Ascending aorta (tissue), 2 donors: ENCODE measurements at regions not wholly inside any gene's neighbourhood (a gene's known extent, or its start where the extent isn't known, plus 50 kb on each side); places are given as distances from the start of the nearest gene placed in this dataset.

Source experiments
- DNase-seq, 2 donors: peaks; one replicate each; pipeline ENCODE4 v3.0.0-alpha.2; 2019; ENCODE audit warnings: low spot score in 2 of 2
- H3K27ac ChIP-seq, 2 donors: fragments of 200-600 bp; sonication (generic); one replicate each; pipeline ENCODE4 v1.5.1; 2016 to 2017; ENCODE audit warnings: mild to moderate bottlenecking in 1 of 2
- H3K27me3 ChIP-seq: fragments of 200-600 bp; sonication (generic); one replicate; pipeline ENCODE4 v1.5.1; 2017
- H3K36me3 ChIP-seq, 2 donors: fragments of 200-600 bp; sonication (generic); one replicate each; pipeline ENCODE4 v1.5.1; 2016
- H3K4me1 ChIP-seq, 2 donors: fragments of 200-600 bp; sonication (generic); one replicate each; pipeline ENCODE4 v1.5.1; 2016 to 2017; ENCODE audit warnings: mild to moderate bottlenecking in 1 of 2
- H3K4me3 ChIP-seq, 2 donors: fragments of 200-600 bp; sonication (generic); one replicate each; pipeline ENCODE4 v1.5.1; 2016 to 2017; ENCODE audit warnings: mild to moderate bottlenecking in 1 of 2
- H3K9me3 ChIP-seq, 2 donors: fragments of 200-600 bp; sonication (generic); one replicate each; pipeline ENCODE4 v1.5.1; 2016
- intact Hi-C: fragments of 100-400 bp; cut with DNase I; formaldehyde crosslinking; loops from one replicate; pipeline ENCODE4 v1.15.1; 2023
- TF ChIP-seq, protein P1 (sequence below), 3 experiments: fragments of 200-600 bp in 2 of 3; fragments of 450-650 bp in 1 of 3; sonication (generic) in 2 of 3; IDR thresholded peaks; one replicate each; pipeline ENCODE4 v1.5.1; 2016 to 2019; ENCODE audit warnings: antibody characterized with exemption in 3 of 3, mild to moderate bottlenecking in 1 of 3, moderate library complexity in 1 of 3

DNA sequence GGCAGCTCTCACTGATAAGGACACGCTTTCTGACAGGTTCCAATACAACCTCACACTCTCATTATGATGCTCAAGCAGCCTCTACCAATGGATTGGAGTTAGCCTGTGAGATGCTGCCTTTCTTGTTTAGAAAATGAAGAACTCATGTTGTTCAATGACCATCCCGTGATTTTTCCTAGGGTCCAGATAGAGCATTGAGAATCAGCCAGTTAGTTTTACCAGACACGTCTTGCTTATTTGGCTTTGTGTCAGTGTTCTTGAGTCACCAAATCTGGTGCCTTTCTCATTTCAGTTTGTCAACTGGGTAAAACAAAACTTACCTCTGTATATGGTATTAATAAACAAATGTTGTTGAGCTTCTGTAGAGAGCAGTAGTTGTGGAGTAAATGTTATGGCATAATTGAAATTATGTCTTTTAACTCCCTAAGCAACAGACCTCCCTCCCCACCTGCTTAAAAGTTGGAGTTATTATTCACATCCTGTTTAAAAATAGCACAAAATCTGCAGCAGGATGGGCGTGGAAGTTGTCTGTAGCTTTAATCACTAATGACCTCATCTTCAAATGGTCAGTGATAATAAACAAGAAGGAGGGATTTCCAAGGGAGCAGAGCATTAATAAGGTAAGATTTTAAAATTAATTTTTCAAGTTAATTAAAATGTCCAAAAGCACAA lies 167.3 kb downstream of the HRH4 start:
- no peaks in the 10 kb centered on the region for H3K36me3 ChIP-seq
- H3K4me1 ChIP-seq, result no peaks in the 10 kb centered on the region
- H3K27ac ChIP-seq, result no peak overlapping the region
- DNase-seq, result no peak
- no peaks in the 10 kb centered on the region for H3K27me3 ChIP-seq
- H3K9me3 ChIP-seq, result no peaks in the 10 kb centered on the region
- intact Hi-C loops, result no loop called here
- TF ChIP-seq, protein P1, sequence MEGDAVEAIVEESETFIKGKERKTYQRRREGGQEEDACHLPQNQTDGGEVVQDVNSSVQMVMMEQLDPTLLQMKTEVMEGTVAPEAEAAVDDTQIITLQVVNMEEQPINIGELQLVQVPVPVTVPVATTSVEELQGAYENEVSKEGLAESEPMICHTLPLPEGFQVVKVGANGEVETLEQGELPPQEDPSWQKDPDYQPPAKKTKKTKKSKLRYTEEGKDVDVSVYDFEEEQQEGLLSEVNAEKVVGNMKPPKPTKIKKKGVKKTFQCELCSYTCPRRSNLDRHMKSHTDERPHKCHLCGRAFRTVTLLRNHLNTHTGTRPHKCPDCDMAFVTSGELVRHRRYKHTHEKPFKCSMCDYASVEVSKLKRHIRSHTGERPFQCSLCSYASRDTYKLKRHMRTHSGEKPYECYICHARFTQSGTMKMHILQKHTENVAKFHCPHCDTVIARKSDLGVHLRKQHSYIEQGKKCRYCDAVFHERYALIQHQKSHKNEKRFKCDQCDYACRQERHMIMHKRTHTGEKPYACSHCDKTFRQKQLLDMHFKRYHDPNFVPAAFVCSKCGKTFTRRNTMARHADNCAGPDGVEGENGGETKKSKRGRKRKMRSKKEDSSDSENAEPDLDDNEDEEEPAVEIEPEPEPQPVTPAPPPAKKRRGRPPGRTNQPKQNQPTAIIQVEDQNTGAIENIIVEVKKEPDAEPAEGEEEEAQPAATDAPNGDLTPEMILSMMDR (IDR thresholded peaks at IDR 0.05), result no peak
- no peak overlapping the region for H3K4me3 ChIP-seq

DNA sequence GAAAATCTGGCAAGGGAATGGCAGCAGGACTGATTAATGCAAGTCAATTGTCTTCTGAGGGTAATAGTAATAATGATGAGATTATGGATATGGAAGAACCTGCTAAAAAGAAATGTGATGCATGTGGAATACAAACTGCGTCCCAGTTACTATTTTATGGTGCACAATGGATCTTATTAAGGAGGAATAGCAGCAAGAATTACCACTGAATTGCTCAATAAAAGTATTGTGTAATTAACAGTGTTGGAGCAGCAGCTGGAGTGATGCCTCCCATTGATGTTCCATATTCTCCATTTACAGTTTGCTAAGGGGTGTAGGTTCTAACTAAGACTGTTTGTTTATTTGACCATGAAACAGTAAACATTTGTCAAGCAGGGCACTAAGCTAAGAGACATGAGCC lies 167.9 kb downstream of the HRH4 start:
- DNase-seq, result no peak
- Histone ChIP-seq H3K27ac (no peak overlapping the region), H3K4me1 (no peaks in the 10 kb centered on the region), H3K27me3 (no peaks in the 10 kb centered on the region), H3K4me3 (no peak overlapping the region), H3K9me3 (no peaks in the 10 kb centered on the region), H3K36me3 (no peaks in the 10 kb centered on the region)
- TF ChIP-seq, protein P1 (IDR thresholded peaks at IDR 0.05), result no peak
- intact Hi-C loops, result no loop called here

DNA sequence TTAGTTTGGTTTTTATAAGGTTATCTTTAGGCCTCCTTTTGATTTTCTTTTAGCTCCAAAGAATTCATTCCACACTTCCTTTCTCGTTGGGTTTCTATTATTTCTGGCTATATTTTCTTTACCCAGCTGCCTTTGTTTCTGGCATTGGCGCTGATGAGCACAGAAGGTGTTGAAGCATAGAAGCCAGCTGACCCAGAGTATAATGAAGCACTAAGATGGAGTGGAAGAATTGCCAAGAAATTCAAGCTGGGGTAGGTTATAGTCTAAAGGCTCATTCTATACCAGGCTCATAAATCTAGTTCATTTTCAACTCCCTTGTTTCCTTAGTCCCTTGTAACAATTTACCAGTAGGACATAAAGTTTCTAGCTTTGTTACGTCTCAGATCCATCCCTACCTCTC lies 169.5 kb downstream of the HRH4 start:
- DNase-seq, result no peak
- Histone ChIP-seq H3K4me3 (no peak overlapping the region), H3K9me3 (no peaks in the 10 kb centered on the region), H3K27ac (no peak overlapping the region), H3K4me1 (no peaks in the 10 kb centered on the region), H3K27me3 (no peaks in the 10 kb centered on the region), H3K36me3 (no peaks in the 10 kb centered on the region)
- TF ChIP-seq, protein P1 (IDR thresholded peaks at IDR 0.05), result no peak
- intact Hi-C loops, result no loop called here

DNA sequence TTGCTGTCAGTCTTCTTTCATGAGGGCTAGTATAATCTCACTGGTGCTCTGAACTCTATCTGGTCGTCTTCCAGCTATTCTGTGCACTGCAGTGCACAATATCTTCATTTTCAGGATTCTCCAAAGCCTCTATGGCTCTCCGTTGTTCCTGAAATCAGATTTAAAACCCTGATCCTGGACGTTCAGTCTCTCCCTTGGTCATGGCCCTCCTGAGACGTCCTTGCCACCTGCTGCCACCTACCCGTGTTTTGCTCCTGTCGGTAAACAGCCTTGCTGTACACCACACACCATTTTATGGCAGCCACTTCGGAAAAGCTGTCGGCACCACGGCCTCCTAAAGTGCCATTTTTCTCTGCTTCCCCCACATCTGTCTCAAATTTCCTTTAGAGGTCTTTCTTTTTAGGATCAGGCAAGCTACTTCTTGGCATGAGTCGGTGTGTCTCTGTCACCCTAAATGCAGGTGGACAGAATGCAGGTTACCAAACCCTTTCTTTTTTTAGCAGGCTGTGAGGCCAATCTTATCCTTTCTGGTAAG lies 170.0 kb downstream of the HRH4 start:
- no peaks in the 10 kb centered on the region for H3K27me3 ChIP-seq
- no peak for DNase-seq
- no peaks in the 10 kb centered on the region for H3K4me1 ChIP-seq
- no peak overlapping the region for H3K27ac ChIP-seq
- no peaks in the 10 kb centered on the region for H3K9me3 ChIP-seq
- intact Hi-C loops, result no loop called here
- no peaks in the 10 kb centered on the region for H3K36me3 ChIP-seq
- no peak overlapping the region for H3K4me3 ChIP-seq
- TF ChIP-seq, protein P1 (IDR thresholded peaks at IDR 0.05), result no peak

DNA sequence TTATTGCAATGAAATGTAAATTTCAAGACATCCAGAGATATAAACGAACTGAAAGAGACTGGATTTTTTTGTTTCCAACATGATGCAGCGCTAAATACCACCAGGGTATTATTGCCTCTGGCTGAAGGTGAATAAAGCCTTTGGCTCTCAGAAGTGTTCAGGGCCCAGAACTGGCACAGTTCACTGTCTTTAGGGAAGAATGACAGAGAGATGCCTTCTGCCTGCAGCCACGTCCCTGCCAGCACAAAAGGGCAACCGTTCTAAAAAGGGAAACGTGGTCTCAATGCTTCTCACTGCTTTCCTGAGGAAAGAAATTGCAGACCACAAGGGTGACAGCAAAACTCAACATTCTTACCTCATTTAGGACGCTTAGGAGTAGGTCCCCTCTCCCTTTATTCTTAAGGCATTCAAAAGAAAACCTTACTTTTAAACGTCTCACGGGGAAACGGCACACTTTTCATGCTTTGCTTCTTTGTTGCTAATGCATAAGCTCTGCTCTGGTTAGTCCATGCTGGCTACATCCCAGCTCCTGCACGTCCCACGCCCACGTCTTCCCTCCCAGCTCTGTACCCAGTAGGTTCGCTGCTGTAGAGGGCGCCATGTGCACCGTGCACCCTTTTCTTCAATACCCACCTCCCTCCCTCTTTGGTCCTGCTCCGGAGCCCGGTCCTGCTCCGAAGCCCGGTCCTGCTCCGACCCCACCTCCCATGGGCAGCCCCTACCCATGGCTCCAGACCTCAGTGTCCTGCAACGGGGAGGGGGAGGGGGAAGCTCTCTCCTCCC lies 171.0 kb downstream of the HRH4 start:
- Histone ChIP-seq H3K36me3 (no peaks in the 10 kb centered on the region), H3K27ac (no peak overlapping the region), H3K9me3 (no peaks in the 10 kb centered on the region), H3K4me1 (no peaks in the 10 kb centered on the region), H3K27me3 (no peaks in the 10 kb centered on the region), H3K4me3 (no peak overlapping the region)
- TF ChIP-seq, protein P1 (IDR thresholded peaks at IDR 0.05), result no peak
- intact Hi-C loops, result no loop called here
- DNase-seq, result no peak
